Stimulated activated naive CD4-positive, alpha-beta T cell treated with Interleukin-2 at 50 U/mL for 16 hours (primary cell): ENCODE measurements at regions not wholly inside any gene's neighbourhood (a gene's known extent, or its start where the extent isn't known, plus 50 kb on each side); places are given as distances from the start of the nearest gene placed in this dataset.

Source experiments
- DNase-seq: peaks from one replicate; lab custom pipeline; 2025; lab: John Stamatoyannopoulos, UW

DNA sequence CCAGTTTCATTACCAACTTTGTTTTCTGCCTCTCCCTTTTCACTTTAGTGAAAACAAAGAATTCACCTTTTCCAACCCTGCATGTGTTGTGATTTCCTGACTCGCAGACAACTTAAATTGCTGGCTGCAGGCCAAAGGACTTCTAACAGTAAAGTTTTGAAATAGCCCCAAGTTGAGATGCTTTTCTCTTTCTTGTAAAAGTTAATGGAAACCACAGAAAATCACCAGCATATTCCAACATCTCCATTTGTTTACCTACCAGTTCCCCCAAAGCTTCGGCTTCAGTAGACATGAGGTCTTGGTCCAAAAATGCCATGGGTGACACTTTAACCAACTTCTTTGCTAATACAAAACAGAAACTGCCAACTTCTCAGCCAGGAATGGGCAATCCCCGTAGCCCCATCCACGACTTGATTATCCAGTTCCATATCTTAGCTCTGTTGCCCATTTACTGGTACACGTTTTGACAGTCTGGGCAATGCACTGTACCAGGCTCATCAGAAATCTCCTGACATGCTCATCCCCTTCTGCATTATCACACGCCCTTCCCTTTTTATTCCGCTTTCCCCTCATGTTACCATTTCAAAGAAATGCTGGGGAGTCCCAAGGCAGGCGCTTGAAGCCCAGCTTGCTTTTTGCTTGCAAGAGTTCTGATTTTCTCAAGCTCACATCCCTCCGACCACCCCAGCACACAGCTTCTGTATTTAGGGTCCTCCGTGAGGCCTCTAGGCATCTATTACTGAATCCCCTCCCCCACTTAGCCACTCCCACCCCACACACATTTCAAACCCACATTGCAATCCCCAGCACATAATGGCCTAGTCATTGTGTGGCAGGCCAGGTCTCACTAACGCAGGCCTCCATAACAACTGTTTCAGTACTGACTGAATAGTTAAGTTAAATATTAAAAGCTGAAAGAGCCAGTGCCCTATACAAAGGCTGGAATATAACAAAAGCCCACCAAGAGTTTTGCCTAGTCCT is 137.9 kb upstream of the S100G start:
- no peak for DNase-seq

GRCh38 chrX:16516232-16516876 is 133.6 kb upstream of the S100G start:
- no peak for DNase-seq

DNA sequence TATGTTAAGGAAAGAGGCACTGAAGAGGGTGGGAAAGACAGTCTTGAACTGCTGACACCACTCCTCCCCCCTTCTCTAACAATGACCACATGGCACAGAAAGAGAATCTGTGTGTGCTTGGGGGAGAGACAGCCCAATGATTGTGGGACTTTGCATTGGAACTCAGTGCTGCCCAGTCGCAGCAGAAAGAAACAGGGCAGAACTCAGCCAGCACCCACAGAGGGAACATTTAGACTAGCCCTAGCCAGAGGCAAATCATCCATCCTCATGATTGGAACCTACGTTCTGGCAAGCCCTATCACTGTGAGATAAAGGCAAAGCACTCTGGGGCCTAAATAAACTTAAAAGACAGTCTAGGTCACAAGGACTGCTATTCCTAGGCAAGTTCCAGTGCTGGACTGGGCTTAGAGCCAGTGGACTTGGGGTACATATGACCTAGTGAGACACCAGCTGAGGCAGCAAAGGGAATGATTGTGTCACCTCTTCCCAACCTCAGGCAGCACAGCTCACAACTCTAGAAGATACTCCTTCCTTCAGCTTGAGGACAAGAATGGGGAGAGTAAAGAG is 132.8 kb upstream of the S100G start:
- no peak for DNase-seq

GRCh38 chrX:16518131-16518530 is 131.8 kb upstream of the S100G start:
- no peak for DNase-seq

- no peak for DNase-seq
These were observed 125.6 kb upstream of the S100G start for GRCh38 chrX:16524316-16524715.

- DNase-seq, result no peak
These were observed 124.0 kb upstream of the S100G start for GRCh38 chrX:16526003-16526402.

DNA sequence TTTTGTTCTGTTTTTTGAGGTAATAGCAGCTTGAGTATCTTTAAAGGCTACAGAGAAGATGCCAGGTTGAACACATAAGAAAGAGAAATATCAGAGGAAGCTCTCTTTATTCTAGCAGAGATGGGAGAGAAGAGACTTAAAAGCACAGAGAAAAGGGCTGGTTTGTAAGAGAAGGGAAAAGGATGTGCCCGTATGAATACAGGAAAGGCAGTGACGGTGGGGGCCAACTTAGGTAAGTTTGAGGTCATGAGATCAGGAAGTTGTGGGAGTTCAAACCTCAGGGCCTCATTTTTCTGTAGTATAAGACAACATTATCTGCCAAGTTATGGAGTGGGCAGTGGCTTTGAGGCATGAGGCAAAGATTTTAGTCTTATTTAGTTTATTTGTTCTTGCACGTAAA is 121.3 kb upstream of the S100G start:
- peak; percentile 20 for DNase-seq
